WERI-Rb-1 (cell line): ENCODE measurements at regions not wholly inside any gene's neighbourhood (a gene's known extent, or its start where the extent isn't known, plus 50 kb on each side); places are given as distances from the start of the nearest gene placed in this dataset.

Experiments used
- DNase-seq: peaks from one replicate; pipeline ENCODE4 v3.0.0-alpha.2; 2020
- H3K27ac ChIP-seq: fragments of 250-450 bp; sonication (Bioruptor Pico); 2 replicates; pipeline ENCODE4 v1.5.1; 2020; ENCODE audit warnings: mild to moderate bottlenecking, moderate library complexity
- H3K27me3 ChIP-seq: fragments of 250-450 bp; sonication (Bioruptor Pico); 2 replicates; pipeline ENCODE4 v1.5.1; 2021; ENCODE audit warnings: mild to moderate bottlenecking, low read depth, moderate library complexity; ENCODE audit not compliant: insufficient read depth, severe bottlenecking
- H3K36me3 ChIP-seq: fragments of 250-450 bp; sonication (Bioruptor Pico); 2 replicates; pipeline ENCODE4 v1.5.1; 2020; ENCODE audit warnings: mild to moderate bottlenecking, moderate library complexity
- H3K4me3 ChIP-seq: 2 replicates; pipeline ENCODE4 v1.5.1; 2011; ENCODE audit warnings: low read depth, mild to moderate bottlenecking, control low read depth, low read length
- H3K9me3 ChIP-seq: fragments of 250-450 bp; sonication (Bioruptor Pico); 2 replicates; pipeline ENCODE4 v1.5.1; 2021; ENCODE audit warnings: mild to moderate bottlenecking, moderate library complexity; ENCODE audit not compliant: severe bottlenecking
- CTCF ChIP-seq: IDR thresholded peaks from 2 replicates; pipeline ENCODE4 v1.5.1; 2011; ENCODE audit warnings: low read depth, mild to moderate bottlenecking, control low read depth, inconsistent platforms, low read length

- DNase-seq, result no peak
- Histone ChIP-seq H3K9me3 (peaks cover 17% of the 10 kb centered on the region), H3K27me3 (peaks cover 61% of the 10 kb centered on the region), H3K27ac (no peak overlapping the region), H3K4me3 (no peak overlapping the region), H3K36me3 (no peaks in the 10 kb centered on the region)
- TF ChIP-seq CTCF, result no peak
Observed at GRCh38 chr2:19226871-19227270, 131.6 kb downstream of the OSR1 start.

GRCh38 chr2:19226386-19226785, 132.0 kb downstream of the OSR1 start:
- no peak overlapping the region for H3K4me3 ChIP-seq
- TF ChIP-seq CTCF, result no peak
- no peaks in the 10 kb centered on the region for H3K36me3 ChIP-seq
- no peak for DNase-seq
- H3K9me3 ChIP-seq, result peaks cover 17% of the 10 kb centered on the region
- no peak overlapping the region for H3K27ac ChIP-seq
- H3K27me3 ChIP-seq, result peaks cover 58% of the 10 kb centered on the region

- Histone ChIP-seq H3K27ac (no peak overlapping the region), H3K4me3 (no peak overlapping the region), H3K27me3 (peaks cover 59% of the 10 kb centered on the region), H3K9me3 (peaks cover 14% of the 10 kb centered on the region), H3K36me3 (no peaks in the 10 kb centered on the region)
- TF ChIP-seq CTCF, result no peak
- DNase-seq, result no peak
Observed at GRCh38 chr2:19225931-19226330, 132.5 kb downstream of the OSR1 start.

- H3K27me3 ChIP-seq, result peaks cover 57% of the 10 kb centered on the region
- no peak overlapping the region for H3K27ac ChIP-seq
- no peak overlapping the region for H3K4me3 ChIP-seq
- peaks cover 14% of the 10 kb centered on the region for H3K9me3 ChIP-seq
- TF ChIP-seq CTCF, result no peak
- no peaks in the 10 kb centered on the region for H3K36me3 ChIP-seq
- DNase-seq, result no peak
Observed at GRCh38 chr2:19225126-19225525, 133.3 kb downstream of the OSR1 start.

GRCh38 chr2:19224486-19224885, 133.9 kb downstream of the OSR1 start:
- DNase-seq, result no peak
- TF ChIP-seq CTCF, result no peak
- H3K36me3 ChIP-seq, result no peaks in the 10 kb centered on the region
- no peak overlapping the region for H3K27ac ChIP-seq
- peaks cover 9% of the 10 kb centered on the region for H3K9me3 ChIP-seq
- H3K27me3 ChIP-seq, result peaks cover 54% of the 10 kb centered on the region
- no peak overlapping the region for H3K4me3 ChIP-seq

- no peak for TF ChIP-seq CTCF
- H3K9me3 ChIP-seq, result peaks cover 9% of the 10 kb centered on the region
Observed at GRCh38 chr2:19224011-19224410, 134.4 kb downstream of the OSR1 start.

More at GRCh38 chr2:19224011-19224410, 134.4 kb downstream of the OSR1 start:
- Histone ChIP-seq H3K27ac (no peak overlapping the region), H3K4me3 (no peak overlapping the region), H3K36me3 (no peaks in the 10 kb centered on the region), H3K27me3 (peaks cover 51% of the 10 kb centered on the region)
- no peak for DNase-seq
